ENCODE measurements at regions not wholly inside any gene's neighbourhood (a gene's known extent, or its start where the extent isn't known, plus 50 kb on each side); places are given as distances from the start of the nearest gene placed in this dataset.

DNA sequence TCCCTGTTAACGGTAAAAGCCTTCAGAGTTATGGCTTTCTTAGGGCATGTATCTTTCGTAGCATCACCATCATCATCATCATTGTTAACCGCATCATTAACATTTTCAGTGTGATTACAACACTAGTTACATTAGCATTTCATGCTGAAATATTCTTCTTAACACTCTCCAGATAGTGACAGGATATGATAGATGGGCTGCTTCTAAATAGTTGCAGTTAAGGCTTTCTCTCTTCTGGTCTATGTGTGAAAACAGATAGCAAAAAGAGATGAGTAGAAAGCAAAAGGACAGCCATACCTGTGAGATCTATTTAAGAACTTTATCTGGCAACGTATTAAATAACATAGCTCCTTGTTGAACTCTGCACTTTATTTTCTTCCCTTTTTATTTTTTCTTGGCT is 1069.8 kb downstream of the ADGRL3 start:
- H3K36me3 ChIP-seq (ENCODE audit: control insufficient read depth, low read length), result no peaks in the 10 kb centered on the region
- H3K9me3 ChIP-seq (ENCODE audit: control insufficient read depth, insufficient read depth, low read length), result no peaks in the 10 kb centered on the region
- H3K4me1 ChIP-seq (ENCODE audit: control insufficient read depth, low read length), result no peaks in the 10 kb centered on the region
- no peaks in the 10 kb centered on the region for H4K20me1 ChIP-seq (ENCODE audit: control insufficient read depth, insufficient read depth, low read depth, low read length)
- TF ChIP-seq, protein P1, sequence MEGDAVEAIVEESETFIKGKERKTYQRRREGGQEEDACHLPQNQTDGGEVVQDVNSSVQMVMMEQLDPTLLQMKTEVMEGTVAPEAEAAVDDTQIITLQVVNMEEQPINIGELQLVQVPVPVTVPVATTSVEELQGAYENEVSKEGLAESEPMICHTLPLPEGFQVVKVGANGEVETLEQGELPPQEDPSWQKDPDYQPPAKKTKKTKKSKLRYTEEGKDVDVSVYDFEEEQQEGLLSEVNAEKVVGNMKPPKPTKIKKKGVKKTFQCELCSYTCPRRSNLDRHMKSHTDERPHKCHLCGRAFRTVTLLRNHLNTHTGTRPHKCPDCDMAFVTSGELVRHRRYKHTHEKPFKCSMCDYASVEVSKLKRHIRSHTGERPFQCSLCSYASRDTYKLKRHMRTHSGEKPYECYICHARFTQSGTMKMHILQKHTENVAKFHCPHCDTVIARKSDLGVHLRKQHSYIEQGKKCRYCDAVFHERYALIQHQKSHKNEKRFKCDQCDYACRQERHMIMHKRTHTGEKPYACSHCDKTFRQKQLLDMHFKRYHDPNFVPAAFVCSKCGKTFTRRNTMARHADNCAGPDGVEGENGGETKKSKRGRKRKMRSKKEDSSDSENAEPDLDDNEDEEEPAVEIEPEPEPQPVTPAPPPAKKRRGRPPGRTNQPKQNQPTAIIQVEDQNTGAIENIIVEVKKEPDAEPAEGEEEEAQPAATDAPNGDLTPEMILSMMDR (IDR thresholded peaks at IDR 0.05; ENCODE audit: low read depth, low read length, poor library complexity, severe bottlenecking), result no peak
- TF ChIP-seq EZH2phosphoT487 (IDR thresholded peaks at IDR 0.05; ENCODE audit: borderline replicate concordance, low read length), result no peak
- no peaks in the 10 kb centered on the region for H3K27me3 ChIP-seq (ENCODE audit: control insufficient read depth, low read length)
- H3F3A ChIP-seq (ENCODE audit: control insufficient read depth, insufficient read depth), result no peaks in the 10 kb centered on the region
- no peaks in the 10 kb centered on the region for H3K9me2 ChIP-seq (replicated peaks; ENCODE audit: control insufficient read depth, low read length)
- no peaks in the 10 kb centered on the region for H3K79me2 ChIP-seq (ENCODE audit: control insufficient read depth, low read length)
- no peak overlapping the region for H3K27ac ChIP-seq (ENCODE audit: low read depth, low read length)
- no peak overlapping the region for H3K4me3 ChIP-seq (ENCODE audit: low read length)
- H3K4me2 ChIP-seq (ENCODE audit: low read length), result no peak overlapping the region

DNA sequence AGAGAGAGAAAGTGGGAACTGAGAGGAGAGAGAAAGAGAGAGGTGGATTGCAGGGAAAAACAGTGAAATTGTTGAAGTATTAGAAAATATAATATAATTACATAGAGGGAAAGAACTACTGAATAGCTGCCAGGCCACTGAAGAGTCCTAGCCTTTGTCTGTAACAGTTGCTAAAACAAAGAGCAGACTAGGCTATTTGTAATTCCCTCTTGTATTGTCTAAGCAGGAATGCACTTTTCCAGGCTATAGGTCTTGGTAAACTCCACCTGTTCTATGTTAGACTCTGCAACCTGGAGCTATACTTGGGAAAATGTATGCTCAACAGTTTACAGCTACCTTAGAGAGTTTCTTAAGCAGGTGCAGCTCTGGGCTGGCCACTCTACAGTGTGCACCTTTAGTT is 1063.3 kb downstream of the ADGRL3 start:
- H3K9me2 ChIP-seq (replicated peaks; ENCODE audit: control insufficient read depth, low read length), result no peaks in the 10 kb centered on the region
- H3K4me1 ChIP-seq (ENCODE audit: control insufficient read depth, low read length), result no peaks in the 10 kb centered on the region
- no peaks in the 10 kb centered on the region for H3K79me2 ChIP-seq (ENCODE audit: control insufficient read depth, low read length)
- H3F3A ChIP-seq (ENCODE audit: control insufficient read depth, insufficient read depth), result no peaks in the 10 kb centered on the region
- no peaks in the 10 kb centered on the region for H3K27me3 ChIP-seq (ENCODE audit: control insufficient read depth, low read length)
- no peaks in the 10 kb centered on the region for H3K9me3 ChIP-seq (ENCODE audit: control insufficient read depth, insufficient read depth, low read length)
- H4K20me1 ChIP-seq (ENCODE audit: control insufficient read depth, insufficient read depth, low read depth, low read length), result no peaks in the 10 kb centered on the region
- H3K36me3 ChIP-seq (ENCODE audit: control insufficient read depth, low read length), result no peaks in the 10 kb centered on the region
- no peak overlapping the region for H3K4me3 ChIP-seq (ENCODE audit: low read length)
- no peak for TF ChIP-seq EZH2phosphoT487 (IDR thresholded peaks at IDR 0.05; ENCODE audit: borderline replicate concordance, low read length)
- TF ChIP-seq, protein P1 (IDR thresholded peaks at IDR 0.05; ENCODE audit: low read depth, low read length, poor library complexity, severe bottlenecking), result no peak
- H3K4me2 ChIP-seq (ENCODE audit: low read length), result no peak overlapping the region
- H3K27ac ChIP-seq (ENCODE audit: low read depth, low read length), result no peak overlapping the region

DNA sequence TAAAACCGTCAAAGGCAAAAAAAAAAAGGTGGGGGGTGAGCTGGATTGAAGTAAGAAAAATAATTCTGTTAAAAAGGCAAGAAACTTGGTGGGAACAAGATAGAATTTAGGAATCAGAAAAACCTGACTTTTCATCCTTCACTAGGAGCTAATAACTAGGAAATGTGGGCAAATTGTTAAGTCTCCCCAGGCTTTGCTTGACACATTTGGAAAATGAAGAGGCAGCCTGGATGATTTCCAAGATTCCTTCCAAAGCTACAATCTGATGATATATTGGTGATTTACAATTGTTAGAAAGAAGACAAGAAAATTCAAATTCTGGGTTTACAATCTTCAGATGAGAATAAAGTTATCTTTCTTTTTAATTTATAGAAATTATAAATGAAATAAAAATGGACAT is 1062.5 kb downstream of the ADGRL3 start:
- Histone ChIP-seq H4K20me1 (ENCODE audit: control insufficient read depth, insufficient read depth, low read depth, low read length) (no peaks in the 10 kb centered on the region), H3K36me3 (ENCODE audit: control insufficient read depth, low read length) (no peaks in the 10 kb centered on the region), H3K79me2 (ENCODE audit: control insufficient read depth, low read length) (no peaks in the 10 kb centered on the region), H3K27ac (ENCODE audit: low read depth, low read length) (no peak overlapping the region), H3K4me1 (ENCODE audit: control insufficient read depth, low read length) (no peaks in the 10 kb centered on the region), H3K4me3 (ENCODE audit: low read length) (no peak overlapping the region), H3F3A (ENCODE audit: control insufficient read depth, insufficient read depth) (no peaks in the 10 kb centered on the region), H3K9me2 (replicated peaks; ENCODE audit: control insufficient read depth, low read length) (no peaks in the 10 kb centered on the region), H3K4me2 (ENCODE audit: low read length) (no peak overlapping the region), H3K9me3 (ENCODE audit: control insufficient read depth, insufficient read depth, low read length) (no peaks in the 10 kb centered on the region), H3K27me3 (ENCODE audit: control insufficient read depth, low read length) (no peaks in the 10 kb centered on the region)
- TF ChIP-seq, protein P1 (IDR thresholded peaks at IDR 0.05; ENCODE audit: low read depth, low read length, poor library complexity, severe bottlenecking), result no peak
- no peak for TF ChIP-seq EZH2phosphoT487 (IDR thresholded peaks at IDR 0.05; ENCODE audit: borderline replicate concordance, low read length)

DNA sequence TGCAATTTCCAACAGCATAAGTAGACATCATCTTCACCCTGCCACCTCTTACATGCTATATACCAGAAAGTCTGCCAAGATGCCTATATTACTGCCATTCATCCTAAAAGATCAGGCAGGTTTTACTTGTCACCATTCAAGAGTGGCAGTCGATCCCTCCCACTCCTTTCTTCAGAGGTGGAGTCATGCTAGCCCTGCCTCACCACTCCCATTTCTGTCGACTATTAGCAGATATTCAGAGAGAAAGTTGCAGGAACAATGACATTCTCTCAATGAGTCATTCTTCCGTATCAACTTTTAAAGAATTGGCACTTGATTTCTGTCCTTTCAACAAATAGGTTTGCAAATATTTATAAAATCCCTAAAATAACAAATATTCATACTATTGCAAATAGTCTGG is 1060.1 kb downstream of the ADGRL3 start:
- Histone ChIP-seq H3F3A (ENCODE audit: control insufficient read depth, insufficient read depth) (no peaks in the 10 kb centered on the region), H3K4me3 (ENCODE audit: low read length) (no peak overlapping the region), H3K27me3 (ENCODE audit: control insufficient read depth, low read length) (no peaks in the 10 kb centered on the region), H4K20me1 (ENCODE audit: control insufficient read depth, insufficient read depth, low read depth, low read length) (no peaks in the 10 kb centered on the region), H3K9me3 (ENCODE audit: control insufficient read depth, insufficient read depth, low read length) (no peaks in the 10 kb centered on the region), H3K4me2 (ENCODE audit: low read length) (no peak overlapping the region), H3K27ac (ENCODE audit: low read depth, low read length) (no peak overlapping the region), H3K4me1 (ENCODE audit: control insufficient read depth, low read length) (no peaks in the 10 kb centered on the region), H3K79me2 (ENCODE audit: control insufficient read depth, low read length) (no peaks in the 10 kb centered on the region), H3K9me2 (replicated peaks; ENCODE audit: control insufficient read depth, low read length) (no peaks in the 10 kb centered on the region), H3K36me3 (ENCODE audit: control insufficient read depth, low read length) (no peaks in the 10 kb centered on the region)
- TF ChIP-seq, protein P1 (IDR thresholded peaks at IDR 0.05; ENCODE audit: low read depth, low read length, poor library complexity, severe bottlenecking), result no peak
- TF ChIP-seq EZH2phosphoT487 (IDR thresholded peaks at IDR 0.05; ENCODE audit: borderline replicate concordance, low read length), result no peak

All from DOHH2 (cell line).